CD14-positive monocyte (primary cell): ENCODE measurements at regions not wholly inside any gene's neighbourhood (a gene's known extent, or its start where the extent isn't known, plus 50 kb on each side); places are given as distances from the start of the nearest gene placed in this dataset.

Experiments used
- DNase-seq, 3 donors: peaks; one replicate each; pipeline ENCODE4 v3.0.0-alpha.2; 2011 to 2022
- H2AFZ ChIP-seq: 2 replicates; pipeline ENCODE4 v1.6.0; 2012; ENCODE audit warnings: mild to moderate bottlenecking, low read depth, low read length, inconsistent platforms; ENCODE audit not compliant: insufficient read depth, poor library complexity, severe bottlenecking
- H3K27ac ChIP-seq, 2 donors: 1 replicate in 1 of 2; 2 replicates in 1 of 2; pipeline ENCODE4 v1.5.1; 2012 to 2013; ENCODE audit warnings: low read length in 2 of 2, control low read depth in 1 of 2, inconsistent platforms in 1 of 2, low read depth in 1 of 2, mild to moderate bottlenecking in 1 of 2
- H3K27me3 ChIP-seq, 2 donors: one replicate each; pipeline versions ENCODE4 v1.6.0 to v1.6.1; 2011 to 2013; ENCODE audit warnings: low read length in 2 of 2; ENCODE audit not compliant: control insufficient read depth in 2 of 2, insufficient read depth in 2 of 2
- H3K36me3 ChIP-seq, 2 donors: replicated peaks in 1 of 2; 1 replicate in 1 of 2; 2 replicates in 1 of 2; pipeline versions ENCODE4 v1.5.1 to v1.6.1; 2012 to 2013; ENCODE audit warnings: low read length in 2 of 2, control low read depth in 1 of 2, inconsistent platforms in 1 of 2, mild to moderate bottlenecking in 1 of 2; ENCODE audit not compliant: insufficient read depth in 2 of 2, control insufficient read depth in 1 of 2
- H3K4me1 ChIP-seq, 2 donors: 1 replicate in 1 of 2; 2 replicates in 1 of 2; pipeline versions ENCODE4 v1.5.1 to v1.6.1; 2012 to 2013; ENCODE audit warnings: low read length in 2 of 2, control low read depth in 1 of 2, inconsistent platforms in 1 of 2, mild to moderate bottlenecking in 1 of 2, moderate library complexity in 1 of 2; ENCODE audit not compliant: insufficient read depth in 2 of 2, control insufficient read depth in 1 of 2
- H3K4me2 ChIP-seq: replicated peaks from 2 replicates; pipeline ENCODE3; 2012; ENCODE audit warnings: low read length, moderate library complexity, mild to moderate bottlenecking; ENCODE audit not compliant: poor library complexity, severe bottlenecking; ENCODE audit errors: extremely low read depth
- H3K4me3 ChIP-seq, 3 experiments: fragments of 200-600 bp in 1 of 3; sonication (generic) in 1 of 3; replicated peaks in 1 of 3; 1 replicate in 2 of 3; 2 replicates in 1 of 3; pipeline ENCODE4 v1.5.1; 2011 to 2013; ENCODE audit warnings: low read length in 3 of 3, mild to moderate bottlenecking in 3 of 3, control low read depth in 2 of 3, low read depth in 2 of 3, inconsistent platforms in 1 of 3, moderate library complexity in 1 of 3
- H3K79me2 ChIP-seq: 2 replicates; pipeline ENCODE4 v1.6.0; 2012; ENCODE audit warnings: mild to moderate bottlenecking, control low read depth, inconsistent platforms, low read length, moderate library complexity; ENCODE audit not compliant: insufficient read depth
- H3K9ac ChIP-seq: 2 replicates; pipeline ENCODE4 v1.6.0; 2017; ENCODE audit warnings: low read length, mild to moderate bottlenecking; ENCODE audit not compliant: insufficient read depth, poor library complexity, severe bottlenecking
- H3K9me3 ChIP-seq, 2 donors: replicated peaks in 1 of 2; 1 replicate in 1 of 2; 2 replicates in 1 of 2; pipeline versions ENCODE4 v1.5.1 to v1.6.1; 2012 to 2013; ENCODE audit warnings: low read length in 2 of 2, control low read depth in 1 of 2; ENCODE audit not compliant: control insufficient read depth in 1 of 2, insufficient read depth in 1 of 2
- H4K20me1 ChIP-seq: 2 replicates; pipeline ENCODE4 v1.6.0; 2012; ENCODE audit warnings: mild to moderate bottlenecking, low read length, control low read depth, moderate library complexity; ENCODE audit not compliant: insufficient read depth
- H3K27ac Mint-ChIP-seq, 7 donors: one replicate each; pipeline ENCODE4 v1.8.0; 2020; ENCODE audit warnings: mild to moderate bottlenecking in 7 of 7, mixed read lengths in 7 of 7, moderate library complexity in 6 of 7, inconsistent platforms in 2 of 7
- H3K27me3 Mint-ChIP-seq, 3 donors: one replicate each; pipeline ENCODE4 v1.8.0; 2021 to 2022; ENCODE audit warnings: low read depth in 3 of 3, mild to moderate bottlenecking in 3 of 3, mixed read lengths in 3 of 3, moderate library complexity in 3 of 3, inconsistent platforms in 1 of 3
- H3K36me3 Mint-ChIP-seq, 2 donors: one replicate each; pipeline ENCODE4 v1.8.0; 2020; ENCODE audit warnings: mixed read lengths in 2 of 2, inconsistent platforms in 1 of 2, mild to moderate bottlenecking in 1 of 2
- H3K4me1 Mint-ChIP-seq: one replicate; pipeline ENCODE4 v1.8.0; 2020; ENCODE audit warnings: mild to moderate bottlenecking, mixed read lengths
- H3K4me3 Mint-ChIP-seq, 2 donors: one replicate each; pipeline ENCODE4 v1.8.0; 2020; ENCODE audit warnings: mild to moderate bottlenecking in 2 of 2, mixed read lengths in 2 of 2, moderate library complexity in 1 of 2
- H3K9me3 Mint-ChIP-seq, 7 donors: one replicate each; pipeline ENCODE4 v1.8.0; 2020 to 2022; ENCODE audit warnings: mixed read lengths in 7 of 7, mild to moderate bottlenecking in 6 of 7, moderate library complexity in 6 of 7, inconsistent platforms in 2 of 7
- CTCF ChIP-seq: fragments of 200-600 bp; IDR thresholded peaks from one replicate; pipeline ENCODE4 v1.8.0; 2022; ENCODE audit warnings: antibody characterized with exemption, mild to moderate bottlenecking
- WGBS: methylation state at CpG from one replicate; pipeline ENCODE4 v1.1.5; 2013; ENCODE audit warnings: missing lambda C conversion rate; ENCODE audit not compliant: insufficient coverage; 5-methylcytosine and 5-hydroxymethylcytosine counted together
- intact Hi-C, 2 donors: fragments of 100-400 bp; cut with micrococcal nuclease; formaldehyde crosslinking; loops; one replicate each; pipeline versions ENCODE4 v1.15.0 to v1.15.1; 2023

GRCh38 chr10:88174391-88174790, 311.0 kb downstream of the PTEN start:
- Mint-ChIP-seq H3K27me3 (peaks cover 0 to 2% (median 0%) of the 10 kb centered on the region in 3 donors), H3K4me1 (no peaks in the 10 kb centered on the region), H3K27ac (no peak overlapping the region), H3K9me3 (peaks cover 7 to 28% (median 22%) of the 10 kb centered on the region in 7 donors), H3K4me3 (no peak overlapping the region), H3K36me3 (no peaks in the 10 kb centered on the region)
- no peaks in the 10 kb centered on the region for H3K79me2 ChIP-seq
- H3K4me1 ChIP-seq = no peaks in the 10 kb centered on the region
- H4K20me1 ChIP-seq = no peaks in the 10 kb centered on the region
- WGBS = 67% methylated on average over 1 of the region's 5 CpGs
- intact Hi-C loops = no loop called here
- peaks cover 5 to 7% of the 10 kb centered on the region in 2 donors for H3K9me3 ChIP-seq
- no peak overlapping the region for H3K4me2 ChIP-seq
- H3K4me3 ChIP-seq = no peak overlapping the region
- no peak for TF ChIP-seq CTCF
- H3K9ac ChIP-seq = no peak overlapping the region
- H2AFZ ChIP-seq = no peak overlapping the region
- no peaks in the 10 kb centered on the region for H3K36me3 ChIP-seq
- no peaks in the 10 kb centered on the region for H3K27me3 ChIP-seq
- H3K27ac ChIP-seq = no peak overlapping the region
- DNase-seq = no peak

- H3K27ac Mint-ChIP-seq = no peak overlapping the region
- no peaks in the 10 kb centered on the region for H4K20me1 ChIP-seq
- no peak overlapping the region for H3K9ac ChIP-seq
- intact Hi-C loops = no loop called here
- H2AFZ ChIP-seq = no peak overlapping the region
- no peak overlapping the region for H3K27ac ChIP-seq
- H3K4me3 Mint-ChIP-seq = no peak overlapping the region
- no peak for DNase-seq
- no peaks in the 10 kb centered on the region for H3K36me3 ChIP-seq
- H3K9me3 Mint-ChIP-seq = peaks cover 7 to 25% (median 17%) of the 10 kb centered on the region in 7 donors
- H3K79me2 ChIP-seq = no peaks in the 10 kb centered on the region
- H3K27me3 ChIP-seq = no peaks in the 10 kb centered on the region
- H3K27me3 Mint-ChIP-seq = peaks cover 0 to 2% (median 0%) of the 10 kb centered on the region in 3 donors
- no peaks in the 10 kb centered on the region for H3K4me1 ChIP-seq
- H3K9me3 ChIP-seq = peaks cover 5 to 7% of the 10 kb centered on the region in 2 donors
- H3K4me2 ChIP-seq = no peak overlapping the region
- no peak for TF ChIP-seq CTCF
- no peaks in the 10 kb centered on the region for H3K4me1 Mint-ChIP-seq
- no peaks in the 10 kb centered on the region for H3K36me3 Mint-ChIP-seq
- no peak overlapping the region for H3K4me3 ChIP-seq
Measured at GRCh38 chr10:88178758-88179157, 315.3 kb downstream of the PTEN start.
